ENCODE measurements at regions not wholly inside any gene's neighbourhood (a gene's known extent, or its start where the extent isn't known, plus 50 kb on each side); places are given as distances from the start of the nearest gene placed in this dataset.

- TF ChIP-seq, protein P1, sequence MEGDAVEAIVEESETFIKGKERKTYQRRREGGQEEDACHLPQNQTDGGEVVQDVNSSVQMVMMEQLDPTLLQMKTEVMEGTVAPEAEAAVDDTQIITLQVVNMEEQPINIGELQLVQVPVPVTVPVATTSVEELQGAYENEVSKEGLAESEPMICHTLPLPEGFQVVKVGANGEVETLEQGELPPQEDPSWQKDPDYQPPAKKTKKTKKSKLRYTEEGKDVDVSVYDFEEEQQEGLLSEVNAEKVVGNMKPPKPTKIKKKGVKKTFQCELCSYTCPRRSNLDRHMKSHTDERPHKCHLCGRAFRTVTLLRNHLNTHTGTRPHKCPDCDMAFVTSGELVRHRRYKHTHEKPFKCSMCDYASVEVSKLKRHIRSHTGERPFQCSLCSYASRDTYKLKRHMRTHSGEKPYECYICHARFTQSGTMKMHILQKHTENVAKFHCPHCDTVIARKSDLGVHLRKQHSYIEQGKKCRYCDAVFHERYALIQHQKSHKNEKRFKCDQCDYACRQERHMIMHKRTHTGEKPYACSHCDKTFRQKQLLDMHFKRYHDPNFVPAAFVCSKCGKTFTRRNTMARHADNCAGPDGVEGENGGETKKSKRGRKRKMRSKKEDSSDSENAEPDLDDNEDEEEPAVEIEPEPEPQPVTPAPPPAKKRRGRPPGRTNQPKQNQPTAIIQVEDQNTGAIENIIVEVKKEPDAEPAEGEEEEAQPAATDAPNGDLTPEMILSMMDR (IDR thresholded peaks at IDR 0.05; ENCODE audit: low read depth, low read length): no peak
- no peak for TF ChIP-seq EZH2phosphoT487 (IDR thresholded peaks at IDR 0.05; ENCODE audit: low read depth)
These were observed 941.3 kb upstream of the PCDH20 start for GRCh38 chr13:62356977-62357376.
